Erythroblast (primary cell): ENCODE measurements at regions not wholly inside any gene's neighbourhood (a gene's known extent, or its start where the extent isn't known, plus 50 kb on each side); places are given as distances from the start of the nearest gene placed in this dataset.

ENCODE experiments used
- GATA1 ChIP-seq: IDR thresholded peaks from 2 replicates; pipeline ENCODE4 v1.6.1; 2011; ENCODE audit warnings: low read depth, mild to moderate bottlenecking, control low read depth, low read length, moderate library complexity
- POLR2A ChIP-seq: IDR thresholded peaks from 2 replicates; pipeline ENCODE4 v1.6.1; 2011; ENCODE audit warnings: mild to moderate bottlenecking, low read length

DNA sequence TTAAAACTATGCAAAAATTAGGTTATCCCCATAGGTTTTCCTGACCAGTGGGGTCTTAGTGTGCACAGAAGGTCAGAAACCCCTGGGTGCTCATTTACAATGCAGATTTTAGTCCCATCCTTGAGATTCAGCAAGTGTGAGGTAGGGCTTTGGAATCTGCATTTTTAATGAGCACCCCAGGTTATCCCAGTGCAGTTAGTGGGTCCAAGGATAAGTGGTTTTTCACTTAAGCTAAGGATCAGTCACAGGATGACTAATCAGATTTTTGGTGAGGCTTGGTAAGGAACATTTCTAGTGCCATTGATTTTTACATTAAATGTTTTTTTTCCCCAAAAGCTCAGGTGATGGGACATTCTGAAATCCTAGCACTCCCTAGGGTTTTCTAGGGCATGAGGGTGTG, 50.7 kb upstream of the MGAT5 start:
- no peak for TF ChIP-seq POLR2A
- TF ChIP-seq GATA1 = no peak
